ENCODE measurements at regions not wholly inside any gene's neighbourhood (a gene's known extent, or its start where the extent isn't known, plus 50 kb on each side); places are given as distances from the start of the nearest gene placed in this dataset.
"Not testable (repeated sequence)": the region's sequence is repeated elsewhere in the genome, so short reads cannot be mapped to it uniquely, and the experiment has no call there.

DNA sequence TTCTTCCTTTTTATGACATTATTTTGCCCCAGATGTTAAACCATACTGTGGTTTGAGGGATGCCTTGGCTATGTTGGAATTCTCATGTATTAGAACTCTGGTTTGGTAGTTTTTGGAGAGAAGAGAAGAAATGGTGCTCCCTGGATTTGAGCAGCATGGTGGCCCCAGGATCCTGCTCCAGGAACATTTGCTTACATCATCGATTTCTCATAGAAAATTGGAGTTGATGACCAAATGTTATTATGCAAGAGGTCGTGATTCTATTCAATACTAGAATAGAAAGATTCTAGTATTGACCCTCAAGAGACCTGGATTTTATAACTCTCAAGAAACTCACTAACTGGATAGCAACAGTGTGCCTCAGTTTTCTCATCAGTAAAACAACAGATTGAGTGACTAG is 77.5 kb upstream of the GNAQ start:
- no peak for TF ChIP-seq ZNF274 (IDR thresholded peaks at IDR 0.05; ENCODE audit: low read depth, low read length)
- no peak for TF ChIP-seq SUZ12 (IDR thresholded peaks at IDR 0.05; ENCODE audit: extremely low read depth, insufficient read depth, insufficient read length)
- no peak for TF ChIP-seq YY1 (IDR thresholded peaks at IDR 0.05; ENCODE audit: insufficient read depth, insufficient read length)
- DNase-seq (ENCODE audit: low read depth, low spot score): no peak

GRCh38 chr9:78106586-78106985 is 75.0 kb upstream of the GNAQ start:
- not testable (repeated sequence) for H3K4me3 ChIP-seq (ENCODE audit: insufficient read length, low read depth); H3K27me3 ChIP-seq (ENCODE audit: insufficient read depth, insufficient read length); DNase-seq (ENCODE audit: low read depth, low spot score); H3K9ac ChIP-seq (ENCODE audit: insufficient read length, low read depth); H3K36me3 ChIP-seq (ENCODE audit: insufficient read depth, insufficient read length, low read length); H3K9me3 ChIP-seq (ENCODE audit: insufficient read depth, low read length); H3K4me1 ChIP-seq (ENCODE audit: insufficient read depth, insufficient read length)

More for the DNA sequence above, 77.5 kb upstream of the GNAQ start:
- H3K27me3 ChIP-seq (ENCODE audit: insufficient read depth, insufficient read length): no peaks in the 10 kb centered on the region
- H3K4me1 ChIP-seq (ENCODE audit: insufficient read depth, insufficient read length): no peaks in the 10 kb centered on the region
- H3K36me3 ChIP-seq (ENCODE audit: insufficient read depth, insufficient read length, low read length): no peaks in the 10 kb centered on the region
- no peaks in the 10 kb centered on the region for H3K9me3 ChIP-seq (ENCODE audit: insufficient read depth, low read length)
- H3K4me3 ChIP-seq (ENCODE audit: insufficient read length, low read depth): no peak overlapping the region
- H3K9ac ChIP-seq (ENCODE audit: insufficient read length, low read depth): no peak overlapping the region

DNA sequence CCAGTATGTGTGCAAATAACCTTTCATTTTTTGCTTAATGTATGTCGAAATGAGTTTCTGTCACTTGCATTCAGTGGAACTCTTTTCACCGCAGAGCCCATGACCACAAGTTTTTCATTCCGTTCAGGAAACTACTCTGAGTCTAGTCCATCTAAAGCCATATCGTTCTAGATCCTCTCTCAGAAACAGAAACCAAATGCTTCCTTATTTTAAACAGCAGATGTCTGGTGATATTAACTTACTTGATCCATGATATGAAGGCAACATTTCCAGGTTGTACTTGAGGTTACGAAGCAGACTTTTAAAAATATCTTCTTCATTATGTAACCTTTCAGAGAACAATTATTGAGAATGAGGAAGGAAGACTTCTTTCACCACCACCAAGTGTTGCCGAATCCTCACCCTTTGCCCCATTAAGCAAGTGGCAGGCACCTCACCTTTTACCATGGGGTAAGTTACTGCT is 72.4 kb upstream of the GNAQ start:
- no peak overlapping the region for H3K4me3 ChIP-seq (ENCODE audit: insufficient read length, low read depth)
- no peaks in the 10 kb centered on the region for H3K27me3 ChIP-seq (ENCODE audit: insufficient read depth, insufficient read length)
- H3K9me3 ChIP-seq (ENCODE audit: insufficient read depth, low read length): no peaks in the 10 kb centered on the region
- no peaks in the 10 kb centered on the region for H3K36me3 ChIP-seq (ENCODE audit: insufficient read depth, insufficient read length, low read length)
- no peak for DNase-seq (ENCODE audit: low read depth, low spot score)
- no peak overlapping the region for H3K9ac ChIP-seq (ENCODE audit: insufficient read length, low read depth)
- no peaks in the 10 kb centered on the region for H3K4me1 ChIP-seq (ENCODE audit: insufficient read depth, insufficient read length)
- TF ChIP-seq YY1 (IDR thresholded peaks at IDR 0.05; ENCODE audit: insufficient read depth, insufficient read length): no peak
- no peak for TF ChIP-seq SUZ12 (IDR thresholded peaks at IDR 0.05; ENCODE audit: extremely low read depth, insufficient read depth, insufficient read length)
- no peak for TF ChIP-seq ZNF274 (IDR thresholded peaks at IDR 0.05; ENCODE audit: low read depth, low read length)

DNA sequence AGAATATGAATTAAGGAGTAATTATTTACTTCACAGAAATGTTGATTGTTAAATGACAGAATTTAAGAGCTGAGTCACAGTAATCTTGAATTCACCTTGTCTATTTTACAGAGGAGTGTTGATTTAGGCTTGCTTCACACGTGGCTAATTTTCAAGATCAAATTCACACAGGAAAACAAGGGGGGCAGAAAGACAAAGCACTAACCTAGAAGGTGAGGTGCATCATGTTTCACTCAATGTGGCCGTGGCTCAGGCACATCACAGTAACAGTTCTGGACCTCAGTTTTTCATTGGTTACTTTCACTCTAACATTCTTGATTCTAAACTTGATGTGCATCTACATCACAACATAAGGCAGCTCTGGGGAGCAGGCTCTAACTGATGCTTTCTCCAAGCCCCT is 69.6 kb upstream of the GNAQ start:
- Histone ChIP-seq H3K9ac (ENCODE audit: insufficient read length, low read depth) (no peak overlapping the region), H3K9me3 (ENCODE audit: insufficient read depth, low read length) (no peaks in the 10 kb centered on the region), H3K27me3 (ENCODE audit: insufficient read depth, insufficient read length) (no peaks in the 10 kb centered on the region), H3K36me3 (ENCODE audit: insufficient read depth, insufficient read length, low read length) (no peaks in the 10 kb centered on the region), H3K4me3 (ENCODE audit: insufficient read length, low read depth) (no peak overlapping the region), H3K4me1 (ENCODE audit: insufficient read depth, insufficient read length) (no peaks in the 10 kb centered on the region)
- TF ChIP-seq YY1 (IDR thresholded peaks at IDR 0.05; ENCODE audit: insufficient read depth, insufficient read length): no peak
- TF ChIP-seq ZNF274 (IDR thresholded peaks at IDR 0.05; ENCODE audit: low read depth, low read length): no peak
- no peak for TF ChIP-seq SUZ12 (IDR thresholded peaks at IDR 0.05; ENCODE audit: extremely low read depth, insufficient read depth, insufficient read length)
- no peak for DNase-seq (ENCODE audit: low read depth, low spot score)

- Histone ChIP-seq H3K9ac (ENCODE audit: insufficient read length, low read depth) (no peak overlapping the region), H3K4me1 (ENCODE audit: insufficient read depth, insufficient read length) (no peaks in the 10 kb centered on the region), H3K36me3 (ENCODE audit: insufficient read depth, insufficient read length, low read length) (no peaks in the 10 kb centered on the region), H3K27me3 (ENCODE audit: insufficient read depth, insufficient read length) (no peaks in the 10 kb centered on the region), H3K4me3 (ENCODE audit: insufficient read length, low read depth) (no peak overlapping the region), H3K9me3 (ENCODE audit: insufficient read depth, low read length) (no peaks in the 10 kb centered on the region)
- DNase-seq (ENCODE audit: low read depth, low spot score): no peak
- no peak for TF ChIP-seq ZNF274 (IDR thresholded peaks at IDR 0.05; ENCODE audit: low read depth, low read length)
- TF ChIP-seq SUZ12 (IDR thresholded peaks at IDR 0.05; ENCODE audit: extremely low read depth, insufficient read depth, insufficient read length): no peak
- no peak for TF ChIP-seq YY1 (IDR thresholded peaks at IDR 0.05; ENCODE audit: insufficient read depth, insufficient read length)
These were observed 65.9 kb upstream of the GNAQ start for GRCh38 chr9:78097541-78097940.

- no peaks in the 10 kb centered on the region for H3K9me3 ChIP-seq (ENCODE audit: insufficient read depth, low read length)
- H3K4me1 ChIP-seq (ENCODE audit: insufficient read depth, insufficient read length): no peaks in the 10 kb centered on the region
- no peak overlapping the region for H3K4me3 ChIP-seq (ENCODE audit: insufficient read length, low read depth)
- no peaks in the 10 kb centered on the region for H3K27me3 ChIP-seq (ENCODE audit: insufficient read depth, insufficient read length)
- DNase-seq (ENCODE audit: low read depth, low spot score): no peak
- H3K36me3 ChIP-seq (ENCODE audit: insufficient read depth, insufficient read length, low read length): no peaks in the 10 kb centered on the region
- no peak for TF ChIP-seq YY1 (IDR thresholded peaks at IDR 0.05; ENCODE audit: insufficient read depth, insufficient read length)
- TF ChIP-seq ZNF274 (IDR thresholded peaks at IDR 0.05; ENCODE audit: low read depth, low read length): no peak
- TF ChIP-seq SUZ12 (IDR thresholded peaks at IDR 0.05; ENCODE audit: extremely low read depth, insufficient read depth, insufficient read length): no peak
- no peak overlapping the region for H3K9ac ChIP-seq (ENCODE audit: insufficient read length, low read depth)
These were observed 60.1 kb upstream of the GNAQ start for GRCh38 chr9:78091731-78092130.

- no peak overlapping the region for H3K4me3 ChIP-seq (ENCODE audit: insufficient read length, low read depth)
- H3K4me1 ChIP-seq (ENCODE audit: insufficient read depth, insufficient read length): no peaks in the 10 kb centered on the region
- no peaks in the 10 kb centered on the region for H3K36me3 ChIP-seq (ENCODE audit: insufficient read depth, insufficient read length, low read length)
- H3K9me3 ChIP-seq (ENCODE audit: insufficient read depth, low read length): no peaks in the 10 kb centered on the region
- no peak for DNase-seq (ENCODE audit: low read depth, low spot score)
- no peaks in the 10 kb centered on the region for H3K27me3 ChIP-seq (ENCODE audit: insufficient read depth, insufficient read length)
- TF ChIP-seq SUZ12 (IDR thresholded peaks at IDR 0.05; ENCODE audit: extremely low read depth, insufficient read depth, insufficient read length): no peak
- no peak for TF ChIP-seq ZNF274 (IDR thresholded peaks at IDR 0.05; ENCODE audit: low read depth, low read length)
- TF ChIP-seq YY1 (IDR thresholded peaks at IDR 0.05; ENCODE audit: insufficient read depth, insufficient read length): no peak
- no peak overlapping the region for H3K9ac ChIP-seq (ENCODE audit: insufficient read length, low read depth)
These were observed 57.5 kb upstream of the GNAQ start for GRCh38 chr9:78089111-78089510.

GRCh38 chr9:78088190-78088589 is 56.6 kb upstream of the GNAQ start:
- not testable (repeated sequence) for H3K27me3 ChIP-seq (ENCODE audit: insufficient read depth, insufficient read length); DNase-seq (ENCODE audit: low read depth, low spot score); H3K36me3 ChIP-seq (ENCODE audit: insufficient read depth, insufficient read length, low read length); H3K4me1 ChIP-seq (ENCODE audit: insufficient read depth, insufficient read length); H3K9me3 ChIP-seq (ENCODE audit: insufficient read depth, low read length); H3K9ac ChIP-seq (ENCODE audit: insufficient read length, low read depth); H3K4me3 ChIP-seq (ENCODE audit: insufficient read length, low read depth)

Data from NT2/D1 (cell line).